Liver (tissue), 8 donors: ENCODE measurements at regions not wholly inside any gene's neighbourhood (a gene's known extent, or its start where the extent isn't known, plus 50 kb on each side); places are given as distances from the start of the nearest gene placed in this dataset.

Experiments used
- DNase-seq: peaks from one replicate; pipeline ENCODE4 v3.0.0-alpha.2; 2017; ENCODE audit warnings: low spot score
- H3K27ac ChIP-seq, 2 donors: one replicate each; pipeline ENCODE4 v1.7.0; 2013; ENCODE audit warnings: inconsistent platforms in 2 of 2, low read length in 2 of 2, control low read depth in 1 of 2, low read depth in 1 of 2, mild to moderate bottlenecking in 1 of 2
- H3K27me3 ChIP-seq, 4 donors: one replicate each; pipeline versions ENCODE4 v1.6.1 to v1.7.0; 2013; ENCODE audit warnings: low read length in 3 of 4, inconsistent platforms in 1 of 4, mild to moderate bottlenecking in 1 of 4, moderate library complexity in 1 of 4; ENCODE audit not compliant: control insufficient read depth in 4 of 4, insufficient read depth in 4 of 4
- H3K36me3 ChIP-seq, 4 donors: one replicate each; pipeline versions ENCODE4 v1.6.1 to v1.7.0; 2013; ENCODE audit warnings: low read length in 3 of 4, mild to moderate bottlenecking in 3 of 4, low read depth in 1 of 4, moderate library complexity in 1 of 4; ENCODE audit not compliant: control insufficient read depth in 4 of 4, insufficient read depth in 3 of 4
- H3K4me1 ChIP-seq, 4 donors: one replicate each; pipeline versions ENCODE4 v1.6.1 to v1.7.0; 2013; ENCODE audit warnings: low read length in 3 of 4, mild to moderate bottlenecking in 3 of 4, moderate library complexity in 1 of 4; ENCODE audit not compliant: control insufficient read depth in 4 of 4, insufficient read depth in 4 of 4
- H3K4me3 ChIP-seq, 3 donors: one replicate each; pipeline versions ENCODE4 v1.6.1 to v1.7.0; 2013; ENCODE audit warnings: low read length in 3 of 3, control low read depth in 1 of 3, low read depth in 1 of 3, mild to moderate bottlenecking in 1 of 3
- H3K9ac ChIP-seq, 2 donors: one replicate each; pipeline ENCODE4 v1.7.0; 2013; ENCODE audit warnings: low read length in 2 of 2, mild to moderate bottlenecking in 2 of 2, moderate library complexity in 2 of 2, control low read depth in 1 of 2, low read depth in 1 of 2
- H3K9me3 ChIP-seq, 4 donors: one replicate each; pipeline versions ENCODE4 v1.6.1 to v1.7.0; 2013; ENCODE audit warnings: low read length in 3 of 4; ENCODE audit not compliant: control insufficient read depth in 4 of 4
- EGR1 ChIP-seq, 2 donors: IDR thresholded peaks; 2 replicates each; pipeline ENCODE4 v1.6.1; 2016 to 2018; ENCODE audit warnings: antibody characterized with exemption in 2 of 2, low read depth in 2 of 2
- FOXA1 ChIP-seq: IDR thresholded peaks from 2 replicates; pipeline ENCODE4 v1.6.1; 2016; ENCODE audit warnings: antibody characterized with exemption
- FOXA2 ChIP-seq: IDR thresholded peaks from 2 replicates; pipeline ENCODE4 v1.6.1; 2016; ENCODE audit warnings: antibody characterized with exemption
- GABPA ChIP-seq, 2 donors: IDR thresholded peaks in 1 of 2; conservative IDR thresholded peaks in 1 of 2; 2 replicates each; pipeline ENCODE4 v1.6.1; 2016; ENCODE audit warnings: antibody characterized with exemption in 2 of 2, mild to moderate bottlenecking in 1 of 2, moderate library complexity in 1 of 2
- HNF4A ChIP-seq, 2 donors: conservative IDR thresholded peaks; 2 replicates each; pipeline ENCODE4 v1.6.1; 2016; ENCODE audit warnings: antibody characterized with exemption in 2 of 2, mild to moderate bottlenecking in 2 of 2
- JUND ChIP-seq, 2 donors: IDR thresholded peaks; 2 replicates each; pipeline ENCODE4 v1.6.1; 2016; ENCODE audit warnings: antibody characterized with exemption in 2 of 2
- NR2F2 ChIP-seq: IDR thresholded peaks from 2 replicates; pipeline ENCODE4 v1.6.1; 2016; ENCODE audit warnings: antibody characterized with exemption
- RAD21 ChIP-seq, 2 donors: IDR thresholded peaks; 2 replicates each; pipeline ENCODE4 v1.6.1; 2016; ENCODE audit warnings: antibody characterized with exemption in 2 of 2, mild to moderate bottlenecking in 2 of 2
- REST ChIP-seq: IDR thresholded peaks from 2 replicates; pipeline ENCODE4 v1.6.1; 2016; ENCODE audit warnings: antibody characterized with exemption, mild to moderate bottlenecking
- RXRA ChIP-seq, 2 donors: IDR thresholded peaks; 2 replicates each; pipeline ENCODE4 v1.6.1; 2017 to 2018; ENCODE audit warnings: antibody characterized with exemption in 2 of 2, mild to moderate bottlenecking in 1 of 2
- SP1 ChIP-seq: IDR thresholded peaks from 2 replicates; pipeline ENCODE4 v1.6.1; 2018; ENCODE audit warnings: antibody characterized with exemption, mild to moderate bottlenecking
- TAF1 ChIP-seq: conservative IDR thresholded peaks from 2 replicates; pipeline ENCODE4 v1.6.1; 2016; ENCODE audit warnings: antibody characterized with exemption, mild to moderate bottlenecking
- YY1 ChIP-seq: IDR thresholded peaks from 2 replicates; pipeline ENCODE4 v1.6.1; 2016; ENCODE audit warnings: antibody characterized with exemption, mild to moderate bottlenecking
- ZBTB33 ChIP-seq: IDR thresholded peaks from 2 replicates; pipeline ENCODE4 v1.6.1; 2016; ENCODE audit warnings: antibody characterized with exemption
- WGBS: extraction: QIAGEN DNeasy Blood & Tissue Kit; methylation state at CpG from one replicate; pipeline ENCODE4 v1.1.7; 2013; 5-methylcytosine and 5-hydroxymethylcytosine counted together
- TF ChIP-seq, protein P1 (sequence below): IDR thresholded peaks from 2 replicates; pipeline ENCODE4 v1.6.1; 2016; ENCODE audit warnings: antibody characterized with exemption
- TF ChIP-seq, protein P2 (sequence below): IDR thresholded peaks from 2 replicates; pipeline ENCODE4 v1.6.1; 2016; ENCODE audit warnings: antibody characterized with exemption
- TF ChIP-seq, protein P3 (sequence below): fragments of 150-350 bp; IDR thresholded peaks from 2 replicates; pipeline ENCODE4 v1.5.1; 2017; ENCODE audit warnings: improper control_type of control experiment, low read depth, low read length; ENCODE audit not compliant: missing input control
- donor health status: healthy.
- donor health status: healthy.
- donor health status: healthy.
- donor health status: healthy.
- donor health status: healthy.

DNA sequence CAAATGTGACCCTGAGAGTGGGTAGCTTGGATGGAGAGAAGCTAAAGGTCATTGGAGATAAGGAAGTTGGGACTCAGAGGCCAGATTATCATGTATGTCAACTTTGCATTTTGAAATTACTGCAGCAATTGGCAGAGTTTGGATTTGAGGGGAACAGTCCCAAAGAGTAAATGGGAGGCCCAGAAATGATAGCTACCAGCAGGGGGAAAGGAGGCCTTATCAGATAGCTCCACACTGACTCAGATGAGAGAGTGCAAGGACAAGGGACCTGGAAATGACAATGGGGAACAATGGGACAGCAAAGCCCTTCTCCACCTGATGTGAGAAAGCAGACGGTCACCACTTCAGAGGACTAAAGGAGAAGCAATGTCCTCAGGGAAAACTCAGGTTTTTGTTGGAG is 201.5 kb upstream of the JADE1 start (continued):
- TF ChIP-seq GABPA (IDR thresholded peaks at IDR 0.05 in 1 of 2, conservative IDR thresholded peaks at IDR 0.05 in 1 of 2) = no peak
- no peak for TF ChIP-seq TAF1
- TF ChIP-seq, protein P1, sequence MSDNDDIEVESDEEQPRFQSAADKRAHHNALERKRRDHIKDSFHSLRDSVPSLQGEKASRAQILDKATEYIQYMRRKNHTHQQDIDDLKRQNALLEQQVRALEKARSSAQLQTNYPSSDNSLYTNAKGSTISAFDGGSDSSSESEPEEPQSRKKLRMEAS = no peak
- no peak for TF ChIP-seq YY1
- TF ChIP-seq ZBTB33 = no peak

- no peak for TF ChIP-seq YY1
- no peak for TF ChIP-seq SP1
- TF ChIP-seq RXRA (IDR thresholded peaks at IDR 0.05) = no peak
- TF ChIP-seq, protein P2, sequence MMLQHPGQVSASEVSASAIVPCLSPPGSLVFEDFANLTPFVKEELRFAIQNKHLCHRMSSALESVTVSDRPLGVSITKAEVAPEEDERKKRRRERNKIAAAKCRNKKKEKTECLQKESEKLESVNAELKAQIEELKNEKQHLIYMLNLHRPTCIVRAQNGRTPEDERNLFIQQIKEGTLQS = no peak
- TF ChIP-seq, protein P1 = no peak
- TF ChIP-seq JUND (IDR thresholded peaks at IDR 0.05) = no peak
- TF ChIP-seq, protein P3, sequence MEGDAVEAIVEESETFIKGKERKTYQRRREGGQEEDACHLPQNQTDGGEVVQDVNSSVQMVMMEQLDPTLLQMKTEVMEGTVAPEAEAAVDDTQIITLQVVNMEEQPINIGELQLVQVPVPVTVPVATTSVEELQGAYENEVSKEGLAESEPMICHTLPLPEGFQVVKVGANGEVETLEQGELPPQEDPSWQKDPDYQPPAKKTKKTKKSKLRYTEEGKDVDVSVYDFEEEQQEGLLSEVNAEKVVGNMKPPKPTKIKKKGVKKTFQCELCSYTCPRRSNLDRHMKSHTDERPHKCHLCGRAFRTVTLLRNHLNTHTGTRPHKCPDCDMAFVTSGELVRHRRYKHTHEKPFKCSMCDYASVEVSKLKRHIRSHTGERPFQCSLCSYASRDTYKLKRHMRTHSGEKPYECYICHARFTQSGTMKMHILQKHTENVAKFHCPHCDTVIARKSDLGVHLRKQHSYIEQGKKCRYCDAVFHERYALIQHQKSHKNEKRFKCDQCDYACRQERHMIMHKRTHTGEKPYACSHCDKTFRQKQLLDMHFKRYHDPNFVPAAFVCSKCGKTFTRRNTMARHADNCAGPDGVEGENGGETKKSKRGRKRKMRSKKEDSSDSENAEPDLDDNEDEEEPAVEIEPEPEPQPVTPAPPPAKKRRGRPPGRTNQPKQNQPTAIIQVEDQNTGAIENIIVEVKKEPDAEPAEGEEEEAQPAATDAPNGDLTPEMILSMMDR = no peak
- no peak for TF ChIP-seq HNF4A (conservative IDR thresholded peaks at IDR 0.05)
- TF ChIP-seq TAF1 = no peak
- Histone ChIP-seq H3K9me3 (no peaks in the 10 kb centered on the region), H3K27ac (no peak overlapping the region), H3K9ac (no peak overlapping the region), H3K4me1 (no peaks in the 10 kb centered on the region), H3K27me3 (no peaks in the 10 kb centered on the region), H3K4me3 (no peak overlapping the region), H3K36me3 (no peaks in the 10 kb centered on the region)
- WGBS = 95% methylated on average over 1 of the region's 1 CpG
- DNase-seq = no peak
Observed at GRCh38 chr4:128606173-128606572, 203.3 kb upstream of the JADE1 start.

DNA sequence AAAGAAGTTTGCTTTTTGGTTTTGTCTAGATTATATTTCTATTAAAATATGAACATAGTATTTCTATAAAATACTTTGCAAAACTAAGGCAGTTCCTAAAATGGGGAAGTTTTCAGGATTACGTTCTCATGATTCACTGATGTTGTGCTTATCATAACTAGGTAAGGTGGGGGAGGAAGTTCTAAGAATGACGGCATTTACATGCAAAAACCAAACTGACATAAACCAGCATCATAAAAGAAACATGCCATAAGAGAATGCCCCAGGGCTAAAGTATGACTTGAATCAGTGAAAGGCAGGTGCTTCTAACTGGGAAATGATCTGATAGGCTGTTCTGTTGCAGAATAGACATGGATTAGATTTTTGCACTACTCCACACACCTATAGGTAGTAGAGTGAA is 204.7 kb upstream of the JADE1 start:
- Histone ChIP-seq H3K27ac (no peak overlapping the region), H3K9me3 (no peaks in the 10 kb centered on the region)
- 72% methylated on average over 2 of the region's 2 CpGs for WGBS

More for the DNA sequence above, 204.7 kb upstream of the JADE1 start:
- peaks cover 0 to 6% (median 0%) of the 10 kb centered on the region in 4 donors for H3K4me1 ChIP-seq
- H3K9ac ChIP-seq = no peak overlapping the region
- H3K4me3 ChIP-seq = no peak overlapping the region
- H3K27me3 ChIP-seq = no peaks in the 10 kb centered on the region
- TF ChIP-seq RAD21 (IDR thresholded peaks at IDR 0.05) = no peak
- TF ChIP-seq, protein P2 = no peak
- no peak for TF ChIP-seq EGR1 (IDR thresholded peaks at IDR 0.05; ENCODE audit: low read depth in 2 of 2)
- TF ChIP-seq JUND (IDR thresholded peaks at IDR 0.05) = no peak
- TF ChIP-seq FOXA1 = no peak
- no peak for TF ChIP-seq TAF1
- no peak for TF ChIP-seq NR2F2
- no peak for TF ChIP-seq REST
- no peak for TF ChIP-seq HNF4A (conservative IDR thresholded peaks at IDR 0.05)
- TF ChIP-seq FOXA2 = no peak
- DNase-seq = no peak
- H3K36me3 ChIP-seq = no peaks in the 10 kb centered on the region
